PC-9 (cell line): ENCODE measurements at regions not wholly inside any gene's neighbourhood (a gene's known extent, or its start where the extent isn't known, plus 50 kb on each side); places are given as distances from the start of the nearest gene placed in this dataset.

Source experiments
- BruUV-seq: library from RNA; stranded (reverse); fragments of 400-500 nt; replicated peaks from 2 replicates; lab custom pipeline; 2021; lab: Mats Ljungman, UMichigan
- CTCF ChIA-PET: fragments of 300-600 bp; sonication (Branson Sonifier 250); formaldehyde crosslinking; loops from one replicate; lab custom pipeline; 2022; ENCODE audit warnings: antibody characterized with exemption; lab: Charles Lee
- POLR2A ChIA-PET: fragments of 300-600 bp; sonication (Branson Sonifier 250); formaldehyde crosslinking; loops from one replicate; lab custom pipeline; 2022; ENCODE audit warnings: antibody characterized with exemption; ENCODE audit not compliant: unreplicated experiment; lab: Charles Lee
- DNase-seq, 2 experiments: peaks; one replicate each; pipeline versions ENCODE4 v3.0.0 to v3.0.0-alpha.2; 2015 to 2022; ENCODE audit warnings: mixed read lengths in 1 of 2
- H2AFZ ChIP-seq: fragments of 200-600 bp; sonication (generic); 2 replicates; pipeline ENCODE4 v1.8.1; 2017; ENCODE audit warnings: antibody characterized with exemption
- H3F3A ChIP-seq: fragments of 200-600 bp; sonication (generic); 2 replicates; pipeline ENCODE4 v1.8.1; 2017; ENCODE audit warnings: antibody characterized with exemption, mild to moderate bottlenecking, low read depth; ENCODE audit not compliant: insufficient read depth
- H3K27ac ChIP-seq: fragments of 200-600 bp; sonication (generic); 2 replicates; pipeline ENCODE4 v1.6.1; 2016; ENCODE audit warnings: mixed run types
- H3K27me3 ChIP-seq: fragments of 200-600 bp; sonication (generic); 2 replicates; pipeline ENCODE4 v1.6.1; 2016; ENCODE audit warnings: low read depth, mixed run types; ENCODE audit not compliant: insufficient read depth
- H3K36me3 ChIP-seq: fragments of 200-600 bp; sonication (generic); 2 replicates; pipeline ENCODE4 v1.6.1; 2016; ENCODE audit warnings: low read depth, mixed run types
- H3K4me1 ChIP-seq: fragments of 200-600 bp; sonication (generic); replicated peaks from 2 replicates; pipeline ENCODE4 v1.6.1; 2016; ENCODE audit warnings: mixed run types; ENCODE audit not compliant: insufficient read depth
- H3K4me2 ChIP-seq: fragments of 200-600 bp; sonication (generic); 2 replicates; pipeline ENCODE4 v1.6.1; 2017; ENCODE audit warnings: mixed run types
- H3K4me3 ChIP-seq: fragments of 200-600 bp; sonication (generic); 2 replicates; pipeline ENCODE4 v1.6.1; 2016; ENCODE audit warnings: mixed run types
- H3K79me2 ChIP-seq: fragments of 200-600 bp; sonication (generic); 2 replicates; pipeline ENCODE4 v1.6.1; 2017; ENCODE audit warnings: low read depth, mixed run types
- H3K9me2 ChIP-seq: fragments of 200-600 bp; sonication (generic); 2 replicates; pipeline ENCODE4 v1.8.1; 2017; ENCODE audit warnings: mild to moderate bottlenecking; ENCODE audit not compliant: insufficient read depth
- H3K9me3 ChIP-seq: fragments of 200-600 bp; sonication (generic); 2 replicates; pipeline ENCODE4 v1.8.1; 2016; ENCODE audit warnings: low read depth; ENCODE audit not compliant: insufficient read depth
- H4K20me1 ChIP-seq: fragments of 200-600 bp; sonication (generic); 2 replicates; pipeline ENCODE4 v1.8.1; 2017; ENCODE audit not compliant: insufficient read depth
- EZH2 ChIP-seq: fragments of 200-600 bp; sonication (generic); IDR thresholded peaks from 2 replicates; pipeline ENCODE4 v1.8.0; 2017; ENCODE audit warnings: antibody characterized with exemption, low read depth
- intact Hi-C: fragments of 100-400 bp; cut with micrococcal nuclease; formaldehyde crosslinking; loops from one replicate; pipeline ENCODE4 v1.10.0; 2022; ENCODE audit not compliant: unreplicated experiment
- TF ChIP-seq, protein P1 (sequence below): fragments of 200-600 bp; sonication (generic); conservative IDR thresholded peaks from 2 replicates; pipeline ENCODE4 v1.6.1; 2017; ENCODE audit warnings: mixed run types, antibody characterized with exemption, mild to moderate bottlenecking, moderate library complexity

DNA sequence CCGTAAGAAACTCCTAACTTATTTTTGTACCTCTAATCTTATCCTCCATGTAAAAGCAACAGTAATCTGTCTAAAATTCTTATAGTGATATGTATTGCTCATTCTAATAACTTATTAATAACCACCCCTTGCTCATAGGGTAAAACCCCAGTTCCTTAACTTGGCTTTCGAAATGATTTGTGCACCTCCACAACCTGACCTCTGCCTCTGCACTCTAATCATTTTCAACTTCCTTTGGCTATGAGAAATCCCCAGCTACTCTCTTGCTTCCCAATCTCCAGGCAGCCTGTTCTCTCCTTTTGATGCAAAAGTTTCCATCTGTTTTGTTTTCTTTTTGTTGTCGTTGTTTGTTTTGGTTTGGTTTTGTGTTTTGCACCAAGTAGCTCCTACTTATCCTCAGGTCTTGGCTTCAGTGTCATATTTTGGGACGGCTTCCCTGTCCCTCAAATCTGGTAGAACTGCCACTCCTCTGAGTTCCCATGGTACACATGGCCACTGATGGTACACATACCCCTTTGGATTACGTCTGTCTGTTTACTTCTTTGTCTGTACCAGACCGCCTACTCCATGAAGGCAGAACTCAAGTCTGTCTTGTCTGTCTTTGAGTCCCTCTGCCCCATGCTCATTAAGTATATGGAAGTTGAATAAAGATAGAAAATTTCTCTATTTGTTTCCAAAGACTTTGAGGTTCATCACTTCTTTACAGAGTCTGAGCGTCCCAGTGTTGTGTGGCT, 105.6 kb upstream of the TGFBR2 start:
- H4K20me1 ChIP-seq, result no peaks in the 10 kb centered on the region
- no peaks in the 10 kb centered on the region for H3K9me2 ChIP-seq
- H3K27ac ChIP-seq, result no peak overlapping the region
- intact Hi-C loops, result no loop called here
- DNase-seq, result no peak
- ChIA-PET CTCF (no interaction called here), POLR2A (no interaction called here)
- TF ChIP-seq EZH2, result no peak
- TF ChIP-seq, protein P1, sequence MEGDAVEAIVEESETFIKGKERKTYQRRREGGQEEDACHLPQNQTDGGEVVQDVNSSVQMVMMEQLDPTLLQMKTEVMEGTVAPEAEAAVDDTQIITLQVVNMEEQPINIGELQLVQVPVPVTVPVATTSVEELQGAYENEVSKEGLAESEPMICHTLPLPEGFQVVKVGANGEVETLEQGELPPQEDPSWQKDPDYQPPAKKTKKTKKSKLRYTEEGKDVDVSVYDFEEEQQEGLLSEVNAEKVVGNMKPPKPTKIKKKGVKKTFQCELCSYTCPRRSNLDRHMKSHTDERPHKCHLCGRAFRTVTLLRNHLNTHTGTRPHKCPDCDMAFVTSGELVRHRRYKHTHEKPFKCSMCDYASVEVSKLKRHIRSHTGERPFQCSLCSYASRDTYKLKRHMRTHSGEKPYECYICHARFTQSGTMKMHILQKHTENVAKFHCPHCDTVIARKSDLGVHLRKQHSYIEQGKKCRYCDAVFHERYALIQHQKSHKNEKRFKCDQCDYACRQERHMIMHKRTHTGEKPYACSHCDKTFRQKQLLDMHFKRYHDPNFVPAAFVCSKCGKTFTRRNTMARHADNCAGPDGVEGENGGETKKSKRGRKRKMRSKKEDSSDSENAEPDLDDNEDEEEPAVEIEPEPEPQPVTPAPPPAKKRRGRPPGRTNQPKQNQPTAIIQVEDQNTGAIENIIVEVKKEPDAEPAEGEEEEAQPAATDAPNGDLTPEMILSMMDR, result no peak
- H3K36me3 ChIP-seq, result no peaks in the 10 kb centered on the region
- H3K4me3 ChIP-seq, result no peak overlapping the region
- H3K4me2 ChIP-seq, result no peak overlapping the region
- no peaks in the 10 kb centered on the region for H3K4me1 ChIP-seq
- no peaks in the 10 kb centered on the region for H3K27me3 ChIP-seq
- H3K9me3 ChIP-seq, result no peaks in the 10 kb centered on the region
- H2AFZ ChIP-seq, result no peak overlapping the region
- H3F3A ChIP-seq, result no peaks in the 10 kb centered on the region
- no peaks in the 10 kb centered on the region for H3K79me2 ChIP-seq
- BruUV-seq, result no TSS peak

DNA sequence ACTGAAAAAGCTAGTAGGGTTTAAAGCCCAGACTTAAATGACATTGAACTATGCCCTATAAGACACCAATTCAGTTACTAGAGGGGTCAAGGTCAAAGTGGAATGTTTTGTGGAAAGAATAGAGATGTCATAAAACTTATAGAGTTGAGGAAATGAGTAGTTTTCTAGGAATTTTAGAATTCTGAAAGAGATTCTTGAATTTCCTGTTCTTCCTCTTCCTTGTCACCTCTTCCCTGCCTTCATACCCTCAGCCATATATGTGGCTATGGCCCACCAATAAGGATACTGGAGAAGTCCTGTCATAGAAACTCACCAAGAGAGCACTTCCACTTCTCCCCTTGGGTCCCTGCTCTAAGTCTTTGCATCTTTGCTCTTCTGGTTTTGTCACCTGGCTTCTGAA, 104.9 kb upstream of the TGFBR2 start:
- no peak for DNase-seq
- H3K4me2 ChIP-seq, result no peak overlapping the region
- intact Hi-C loops, result no loop called here

DNA sequence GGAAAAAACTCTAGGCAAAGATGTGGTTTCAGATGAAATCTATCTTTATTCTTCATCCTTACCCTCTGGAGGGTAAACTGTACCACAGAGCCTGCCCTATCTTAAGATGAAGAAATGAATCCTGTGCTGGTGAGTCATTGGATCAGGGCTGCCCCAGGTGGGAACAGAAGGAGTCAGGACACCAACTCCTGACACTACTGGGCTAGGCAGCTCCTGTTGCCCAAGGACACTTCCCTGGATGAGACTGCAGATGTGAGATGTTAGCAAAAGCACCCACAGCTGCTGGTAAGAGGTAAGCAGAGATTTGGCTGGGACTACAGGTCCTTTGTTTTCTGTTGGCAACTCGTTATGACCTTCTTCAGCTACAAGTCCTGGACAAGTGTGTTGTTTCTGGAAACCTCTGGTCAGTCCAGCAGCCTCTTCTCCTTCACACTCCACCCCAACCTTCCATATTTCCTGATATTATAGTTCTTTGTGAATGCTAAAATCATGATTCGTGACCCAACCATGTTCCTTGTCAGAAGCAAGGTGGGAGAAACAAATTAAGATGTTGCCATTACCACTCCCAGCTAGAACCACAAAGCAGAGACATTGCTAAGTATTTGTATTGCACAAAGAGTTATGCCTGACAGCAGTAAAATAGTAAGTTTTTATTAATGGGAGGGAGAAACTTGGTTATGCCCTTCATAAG, 104.2 kb upstream of the TGFBR2 start:
- TF ChIP-seq, protein P1, result no peak
- TF ChIP-seq EZH2, result no peak
- CTCF ChIA-PET, result no interaction called here
- Histone ChIP-seq H3K4me3 (no peak overlapping the region), H3K27ac (no peak overlapping the region), H3K27me3 (no peaks in the 10 kb centered on the region), H3K9me3 (no peaks in the 10 kb centered on the region), H2AFZ (no peak overlapping the region), H3K4me2 (no peak overlapping the region), H3F3A (no peaks in the 10 kb centered on the region), H3K36me3 (no peaks in the 10 kb centered on the region), H3K79me2 (no peaks in the 10 kb centered on the region), H3K4me1 (no peaks in the 10 kb centered on the region), H4K20me1 (no peaks in the 10 kb centered on the region), H3K9me2 (no peaks in the 10 kb centered on the region)
- no TSS peak for BruUV-seq
- POLR2A ChIA-PET, result no interaction called here
- intact Hi-C loops, result no loop called here
- no peak for DNase-seq

More for the DNA sequence above, 104.9 kb upstream of the TGFBR2 start:
- ChIA-PET CTCF (no interaction called here), POLR2A (no interaction called here)
- no TSS peak for BruUV-seq
- no peaks in the 10 kb centered on the region for H3F3A ChIP-seq
- no peaks in the 10 kb centered on the region for H3K36me3 ChIP-seq
- no peaks in the 10 kb centered on the region for H3K9me2 ChIP-seq
- H3K79me2 ChIP-seq, result no peaks in the 10 kb centered on the region
- no peaks in the 10 kb centered on the region for H3K27me3 ChIP-seq
- no peaks in the 10 kb centered on the region for H3K9me3 ChIP-seq
- TF ChIP-seq EZH2, result no peak
- TF ChIP-seq, protein P1, result no peak
- H4K20me1 ChIP-seq, result no peaks in the 10 kb centered on the region
- H3K4me3 ChIP-seq, result no peak overlapping the region
- no peak overlapping the region for H3K27ac ChIP-seq
- no peak overlapping the region for H2AFZ ChIP-seq
- no peaks in the 10 kb centered on the region for H3K4me1 ChIP-seq
